Activated CD8-positive, alpha-beta memory T cell treated with anti-CD3 and anti-CD28 coated beads, Interleukin-2, amount 10 ng/mL, durations not matched to agents 7 days and 5 days (primary cell): ENCODE measurements at regions not wholly inside any gene's neighbourhood (a gene's known extent, or its start where the extent isn't known, plus 50 kb on each side); places are given as distances from the start of the nearest gene placed in this dataset.

Source experiments
- ATAC-seq: fragments of 150-1000 bp; cut with Tn5 transposase; one replicate; pipeline ENCODE4 v1.10.0; 2021; ENCODE audit warnings: moderate library complexity
- CTCF ChIA-PET: fragments of 350-600 bp; sonication (Branson Sonifier 250); formaldehyde crosslinking; loops from one replicate; lab custom pipeline; 2021; ENCODE audit warnings: antibody characterized with exemption; lab: Charles Lee
- DNase-seq: peaks from one replicate; pipeline ENCODE4 v3.0.0-alpha.2; 2020
- H3K27ac Mint-ChIP-seq: one replicate; pipeline ENCODE4 v1.8.0; 2021; ENCODE audit warnings: mild to moderate bottlenecking, mixed read lengths
- H3K27me3 Mint-ChIP-seq: one replicate; pipeline ENCODE4 v1.8.0; 2021; ENCODE audit warnings: mixed read lengths
- H3K36me3 Mint-ChIP-seq: one replicate; pipeline ENCODE4 v1.8.0; 2021; ENCODE audit warnings: mild to moderate bottlenecking, mixed read lengths
- H3K4me1 Mint-ChIP-seq: one replicate; pipeline ENCODE4 v1.8.0; 2021; ENCODE audit warnings: mixed read lengths
- H3K4me3 Mint-ChIP-seq: one replicate; pipeline ENCODE4 v1.8.0; 2021; ENCODE audit warnings: mild to moderate bottlenecking, moderate library complexity, mixed read lengths
- H3K9me3 Mint-ChIP-seq: one replicate; pipeline ENCODE4 v1.8.0; 2022; ENCODE audit warnings: low read depth, mixed read lengths

DNA sequence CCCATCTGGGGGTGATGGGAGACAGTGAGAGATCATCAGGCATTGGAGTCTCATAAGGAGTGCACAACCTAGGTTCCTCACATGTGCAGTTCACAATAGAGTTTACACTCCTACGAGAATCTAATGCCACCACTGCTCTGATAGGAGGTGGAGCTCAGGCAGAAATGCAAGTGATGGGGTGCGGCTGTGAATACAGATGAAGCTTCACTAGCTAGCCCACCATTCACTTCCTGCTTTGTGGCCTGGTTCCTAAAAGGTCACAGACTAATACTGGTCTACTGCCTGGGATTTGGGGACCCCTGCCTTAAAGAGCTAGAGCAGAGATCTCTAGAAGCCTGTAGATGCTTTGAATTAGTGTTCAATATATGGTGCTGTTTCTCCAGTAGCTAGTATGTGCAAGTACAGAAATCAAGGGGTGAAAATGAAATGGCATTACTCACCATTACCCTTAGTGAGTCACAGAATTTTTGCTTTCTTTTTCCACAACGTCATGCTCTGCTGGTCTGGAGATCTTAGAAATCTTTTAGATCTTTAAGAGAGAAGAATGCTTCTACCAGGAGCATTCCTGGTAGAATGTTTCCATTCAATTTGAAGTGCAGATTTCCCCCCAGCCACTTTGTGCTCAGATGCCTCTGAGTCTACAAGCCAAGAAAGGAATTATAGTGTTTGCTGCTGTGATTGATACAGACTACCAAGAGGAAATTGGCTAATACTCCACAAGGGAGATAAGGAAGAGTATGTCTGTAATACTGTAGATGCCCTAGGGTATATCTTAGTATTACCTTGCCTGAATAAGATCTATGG lies 2301.2 kb downstream of the PCDH9 start:
- H3K4me1 Mint-ChIP-seq = no peaks in the 10 kb centered on the region
- DNase-seq (no peak), ATAC-seq (no peak)
- H3K36me3 Mint-ChIP-seq = no peaks in the 10 kb centered on the region
- H3K27ac Mint-ChIP-seq = no peak overlapping the region
- no peak overlapping the region for H3K4me3 Mint-ChIP-seq
- H3K9me3 Mint-ChIP-seq = no peaks in the 10 kb centered on the region
- H3K27me3 Mint-ChIP-seq = no peaks in the 10 kb centered on the region
- CTCF ChIA-PET = no interaction called here

GRCh38 chr13:64925727-64926126 lies 2304.4 kb downstream of the PCDH9 start:
- Mint-ChIP-seq H3K27me3 (no peaks in the 10 kb centered on the region), H3K4me3 (no peak overlapping the region), H3K4me1 (no peaks in the 10 kb centered on the region), H3K36me3 (no peaks in the 10 kb centered on the region), H3K27ac (no peak overlapping the region), H3K9me3 (peaks cover 6% of the 10 kb centered on the region)
- ATAC-seq (no peak), DNase-seq (no peak)
- CTCF ChIA-PET = no interaction called here

DNA sequence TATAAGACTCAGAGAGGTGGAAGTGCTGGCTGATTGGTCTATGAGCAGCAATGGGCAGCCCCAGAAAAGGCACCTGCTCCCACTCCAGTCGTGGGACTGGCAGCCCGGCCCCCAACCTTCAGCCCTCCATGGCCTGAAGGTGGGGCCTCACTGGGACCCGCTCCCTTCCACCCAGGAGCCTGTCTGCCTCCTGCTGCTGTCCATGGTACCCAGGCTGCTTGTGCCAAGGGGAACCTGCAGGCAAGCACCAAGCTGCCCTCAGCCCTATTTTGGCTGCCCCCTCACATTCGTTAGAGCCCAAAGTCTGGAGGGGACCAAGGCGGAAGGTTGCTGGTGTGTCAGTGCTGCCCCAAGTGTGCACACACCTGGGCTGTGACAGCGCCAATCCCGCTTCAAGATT lies 2304.9 kb downstream of the PCDH9 start:
- H3K27me3 Mint-ChIP-seq = no peaks in the 10 kb centered on the region
- H3K27ac Mint-ChIP-seq = no peak overlapping the region
- no peaks in the 10 kb centered on the region for H3K36me3 Mint-ChIP-seq
- DNase-seq (no peak), ATAC-seq (no peak)
- peaks cover 9% of the 10 kb centered on the region for H3K9me3 Mint-ChIP-seq
- CTCF ChIA-PET = no interaction called here
- H3K4me1 Mint-ChIP-seq = no peaks in the 10 kb centered on the region
- no peak overlapping the region for H3K4me3 Mint-ChIP-seq

DNA sequence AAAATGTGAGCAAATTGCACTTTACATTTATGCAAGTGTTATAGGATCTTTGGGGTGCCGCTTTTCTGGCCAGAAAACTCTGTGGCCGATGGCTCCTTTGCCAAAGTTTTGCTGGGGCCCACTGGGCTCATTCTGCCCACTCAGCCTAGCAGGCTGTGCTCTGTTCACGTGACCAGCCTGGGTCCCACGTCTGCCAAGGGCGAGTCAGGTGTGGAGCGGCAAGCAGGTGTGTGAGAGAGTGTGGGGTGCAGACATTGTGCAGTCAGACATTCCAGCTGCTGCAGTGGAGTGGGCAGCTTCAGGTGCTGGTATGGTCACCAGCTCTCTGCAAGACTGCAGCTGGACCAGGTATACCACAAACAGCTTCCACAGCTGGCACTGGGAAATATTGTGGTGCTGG lies 2305.7 kb downstream of the PCDH9 start:
- ATAC-seq (no peak), DNase-seq (no peak)
- CTCF ChIA-PET = no interaction called here
- Mint-ChIP-seq H3K9me3 (peaks cover 11% of the 10 kb centered on the region), H3K27ac (no peak overlapping the region), H3K4me1 (no peaks in the 10 kb centered on the region), H3K27me3 (no peaks in the 10 kb centered on the region), H3K4me3 (no peak overlapping the region), H3K36me3 (no peaks in the 10 kb centered on the region)

DNA sequence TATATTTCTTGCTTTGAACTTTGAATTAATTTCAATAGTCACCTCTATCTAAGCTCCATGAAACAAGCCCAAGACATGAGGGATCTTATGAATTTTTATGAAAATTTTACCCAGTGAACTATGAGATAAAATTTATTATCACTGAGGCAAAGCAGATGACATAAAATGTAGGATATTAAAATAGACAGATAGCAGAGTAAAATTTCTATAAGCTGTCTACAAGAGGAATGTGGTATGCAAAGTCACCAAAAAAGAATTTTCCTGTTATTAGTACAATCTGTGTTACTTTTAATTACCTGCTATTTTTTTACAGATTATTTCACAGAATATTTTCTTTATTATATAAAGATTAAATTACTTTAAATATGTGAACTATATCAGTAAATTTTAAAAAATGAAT lies 2312.6 kb downstream of the PCDH9 start:
- peaks cover 10% of the 10 kb centered on the region for H3K9me3 Mint-ChIP-seq
- H3K4me1 Mint-ChIP-seq = no peaks in the 10 kb centered on the region
- no peaks in the 10 kb centered on the region for H3K36me3 Mint-ChIP-seq
- H3K27me3 Mint-ChIP-seq = no peaks in the 10 kb centered on the region
- DNase-seq (no peak), ATAC-seq (no peak)
- H3K4me3 Mint-ChIP-seq = no peak overlapping the region
- no peak overlapping the region for H3K27ac Mint-ChIP-seq
- CTCF ChIA-PET = no interaction called here

DNA sequence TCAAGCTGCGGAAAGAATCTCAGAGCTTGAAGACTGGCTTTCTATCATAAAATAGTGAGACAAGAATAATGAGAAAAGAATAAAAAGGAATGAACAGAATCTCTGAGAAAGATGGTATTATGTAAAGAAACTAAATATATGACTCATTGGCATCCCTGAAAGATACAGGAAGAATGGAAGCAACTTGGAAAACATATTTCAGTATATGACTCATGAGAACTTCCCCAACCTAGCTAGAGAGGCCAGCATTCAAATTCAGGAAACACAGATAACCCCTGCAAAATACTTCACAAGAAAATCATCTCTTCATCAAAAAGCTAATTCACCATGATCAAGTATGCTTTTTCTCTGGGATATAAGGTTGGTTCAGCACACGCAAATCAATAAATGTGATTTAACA lies 2318.0 kb downstream of the PCDH9 start:
- CTCF ChIA-PET = no interaction called here

GRCh38 chr13:64910096-64910495 lies 2320.0 kb downstream of the PCDH9 start:
- H3K27me3 Mint-ChIP-seq = no peaks in the 10 kb centered on the region
- H3K9me3 Mint-ChIP-seq = peaks cover 5% of the 10 kb centered on the region
- DNase-seq (no peak), ATAC-seq (no peak)
- no peaks in the 10 kb centered on the region for H3K36me3 Mint-ChIP-seq
- H3K4me3 Mint-ChIP-seq = no peak overlapping the region
- H3K27ac Mint-ChIP-seq = no peak overlapping the region
- no peaks in the 10 kb centered on the region for H3K4me1 Mint-ChIP-seq
- CTCF ChIA-PET = no interaction called here

More for the DNA sequence above, 2318.0 kb downstream of the PCDH9 start:
- Mint-ChIP-seq H3K27me3 (no peaks in the 10 kb centered on the region), H3K4me1 (no peaks in the 10 kb centered on the region), H3K36me3 (no peaks in the 10 kb centered on the region), H3K9me3 (no peaks in the 10 kb centered on the region), H3K27ac (no peak overlapping the region), H3K4me3 (no peak overlapping the region)
- ATAC-seq (no peak), DNase-seq (no peak)

GRCh38 chr13:64909184-64909583 lies 2321.0 kb downstream of the PCDH9 start:
- no peak for DNase-seq

DNA sequence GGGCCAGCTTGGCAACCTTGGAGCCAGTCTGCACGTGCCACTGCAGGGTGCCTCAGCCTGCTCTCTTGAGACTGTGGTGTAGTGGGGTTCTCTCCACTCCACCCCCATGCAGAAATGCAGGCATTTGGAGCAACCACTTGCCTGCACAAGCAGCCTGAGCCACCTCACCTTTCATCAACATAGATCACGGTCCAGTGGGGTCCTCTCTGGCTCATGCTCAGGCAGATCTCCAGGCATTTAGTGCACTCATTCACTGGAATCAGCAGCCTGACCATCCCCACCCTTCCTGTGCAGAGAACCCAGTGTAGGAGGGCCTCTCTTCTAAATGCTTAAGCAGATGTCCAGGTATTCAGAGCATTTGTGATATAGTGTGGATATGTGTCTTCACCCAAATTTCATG lies 2330.1 kb downstream of the PCDH9 start:
- no peaks in the 10 kb centered on the region for H3K4me1 Mint-ChIP-seq
- no peak for DNase-seq
- peaks cover 16% of the 10 kb centered on the region for H3K9me3 Mint-ChIP-seq
- no peaks in the 10 kb centered on the region for H3K36me3 Mint-ChIP-seq
- no peaks in the 10 kb centered on the region for H3K27me3 Mint-ChIP-seq
- ATAC-seq = no peak
- CTCF ChIA-PET = no interaction called here
- H3K27ac Mint-ChIP-seq = no peak overlapping the region
- H3K4me3 Mint-ChIP-seq = no peak overlapping the region

More at GRCh38 chr13:64909184-64909583, 2321.0 kb downstream of the PCDH9 start:
- no peak for ATAC-seq
- Mint-ChIP-seq H3K4me3 (no peak overlapping the region), H3K27ac (no peak overlapping the region), H3K9me3 (peaks cover 7% of the 10 kb centered on the region), H3K36me3 (no peaks in the 10 kb centered on the region), H3K4me1 (no peaks in the 10 kb centered on the region), H3K27me3 (no peaks in the 10 kb centered on the region)
- CTCF ChIA-PET = no interaction called here

DNA sequence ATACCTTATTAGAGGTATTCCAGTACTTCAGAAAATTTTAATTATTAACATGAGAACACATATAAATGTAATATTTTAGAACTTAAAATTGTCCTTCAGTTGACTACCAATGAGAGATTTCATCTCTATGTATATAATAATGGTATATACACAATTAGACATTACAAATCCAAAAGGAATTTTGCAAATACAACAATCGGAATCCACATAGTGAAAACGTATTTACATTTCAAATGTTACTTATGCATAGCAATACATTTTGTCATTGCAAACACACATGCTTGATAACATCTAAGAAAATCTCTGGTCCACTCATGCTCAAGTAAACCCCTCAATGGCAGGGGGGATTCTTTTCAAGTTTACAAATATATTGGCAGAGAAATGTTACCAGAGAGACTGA lies 2345.2 kb downstream of the PCDH9 start:
- H3K9me3 Mint-ChIP-seq = no peaks in the 10 kb centered on the region
- no peaks in the 10 kb centered on the region for H3K36me3 Mint-ChIP-seq
- ATAC-seq (no peak), DNase-seq (no peak)
- H3K4me3 Mint-ChIP-seq = no peak overlapping the region
- CTCF ChIA-PET = no interaction called here
- no peak overlapping the region for H3K27ac Mint-ChIP-seq
- no peaks in the 10 kb centered on the region for H3K4me1 Mint-ChIP-seq
- no peaks in the 10 kb centered on the region for H3K27me3 Mint-ChIP-seq

GRCh38 chr13:64877176-64877575 lies 2353.0 kb downstream of the PCDH9 start:
- no peaks in the 10 kb centered on the region for H3K4me1 Mint-ChIP-seq
- CTCF ChIA-PET = no interaction called here

GRCh38 chr13:64871742-64872141 lies 2358.4 kb downstream of the PCDH9 start:
- ATAC-seq = no peak
- Mint-ChIP-seq H3K27me3 (no peaks in the 10 kb centered on the region), H3K9me3 (peaks cover 7% of the 10 kb centered on the region), H3K4me3 (no peak overlapping the region), H3K36me3 (no peaks in the 10 kb centered on the region), H3K4me1 (no peaks in the 10 kb centered on the region), H3K27ac (no peak overlapping the region)
- CTCF ChIA-PET = no interaction called here
- DNase-seq = no peak

More at GRCh38 chr13:64877176-64877575, 2353.0 kb downstream of the PCDH9 start:
- Mint-ChIP-seq H3K9me3 (no peaks in the 10 kb centered on the region), H3K27ac (no peak overlapping the region), H3K27me3 (no peaks in the 10 kb centered on the region), H3K4me3 (no peak overlapping the region), H3K36me3 (no peaks in the 10 kb centered on the region)
- ATAC-seq (no peak), DNase-seq (no peak)

- Mint-ChIP-seq H3K27ac (no peak overlapping the region), H3K4me1 (no peaks in the 10 kb centered on the region), H3K27me3 (no peaks in the 10 kb centered on the region), H3K9me3 (peaks cover 7% of the 10 kb centered on the region), H3K36me3 (no peaks in the 10 kb centered on the region), H3K4me3 (no peak overlapping the region)
- CTCF ChIA-PET = no interaction called here
- ATAC-seq = no peak
- no peak for DNase-seq
Observed at GRCh38 chr13:64869539-64869938, 2360.6 kb downstream of the PCDH9 start.

DNA sequence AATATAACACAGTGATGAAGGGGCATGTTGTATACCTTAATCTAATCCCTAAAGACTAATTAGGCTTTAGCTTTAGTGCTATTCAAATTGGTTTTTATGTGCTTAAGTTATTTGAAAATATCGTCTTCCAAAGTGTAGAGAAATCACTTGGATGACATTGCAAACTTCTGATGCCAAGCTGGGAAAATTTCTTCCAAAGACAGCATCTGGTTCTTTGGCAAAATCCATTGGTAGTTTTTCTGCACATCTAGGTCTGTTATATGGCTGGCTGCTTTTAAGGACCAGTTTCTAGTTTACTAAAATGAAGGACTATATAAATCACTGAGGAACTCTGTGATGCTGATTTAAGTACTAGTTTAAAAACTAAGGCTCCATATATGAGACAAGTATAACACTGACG lies 2362.3 kb downstream of the PCDH9 start:
- H3K9me3 Mint-ChIP-seq = peaks cover 7% of the 10 kb centered on the region
- no peak for DNase-seq
- H3K4me3 Mint-ChIP-seq = no peak overlapping the region

More for the DNA sequence above, 2362.3 kb downstream of the PCDH9 start:
- no peaks in the 10 kb centered on the region for H3K27me3 Mint-ChIP-seq
- CTCF ChIA-PET = no interaction called here
- no peak for ATAC-seq
- H3K36me3 Mint-ChIP-seq = no peaks in the 10 kb centered on the region
- H3K27ac Mint-ChIP-seq = no peak overlapping the region
- H3K4me1 Mint-ChIP-seq = no peaks in the 10 kb centered on the region
